ENCODE measurements at regions not wholly inside any gene's neighbourhood (a gene's known extent, or its start where the extent isn't known, plus 50 kb on each side); places are given as distances from the start of the nearest gene placed in this dataset.

DNA sequence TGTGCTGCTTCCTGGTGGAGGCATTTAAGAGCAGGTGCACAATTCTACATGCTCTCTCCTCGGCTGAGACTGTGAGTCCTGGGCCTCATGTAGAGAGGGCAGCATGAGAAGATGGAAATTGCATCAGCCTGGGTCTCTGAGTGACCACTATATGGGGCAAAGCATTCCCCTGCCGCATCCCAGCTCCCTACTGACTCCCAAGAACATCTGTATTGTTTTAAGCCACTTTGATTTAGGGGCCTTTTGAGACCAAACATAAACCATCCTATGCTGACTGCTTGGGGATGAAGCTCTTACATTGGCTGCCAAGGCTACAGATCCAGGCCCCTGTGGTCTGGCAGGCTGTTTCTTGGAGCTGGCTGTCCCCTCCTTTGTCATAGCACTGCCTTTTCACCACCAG is 101.3 kb upstream of the TBX20 start:
- TF ChIP-seq, protein P1, sequence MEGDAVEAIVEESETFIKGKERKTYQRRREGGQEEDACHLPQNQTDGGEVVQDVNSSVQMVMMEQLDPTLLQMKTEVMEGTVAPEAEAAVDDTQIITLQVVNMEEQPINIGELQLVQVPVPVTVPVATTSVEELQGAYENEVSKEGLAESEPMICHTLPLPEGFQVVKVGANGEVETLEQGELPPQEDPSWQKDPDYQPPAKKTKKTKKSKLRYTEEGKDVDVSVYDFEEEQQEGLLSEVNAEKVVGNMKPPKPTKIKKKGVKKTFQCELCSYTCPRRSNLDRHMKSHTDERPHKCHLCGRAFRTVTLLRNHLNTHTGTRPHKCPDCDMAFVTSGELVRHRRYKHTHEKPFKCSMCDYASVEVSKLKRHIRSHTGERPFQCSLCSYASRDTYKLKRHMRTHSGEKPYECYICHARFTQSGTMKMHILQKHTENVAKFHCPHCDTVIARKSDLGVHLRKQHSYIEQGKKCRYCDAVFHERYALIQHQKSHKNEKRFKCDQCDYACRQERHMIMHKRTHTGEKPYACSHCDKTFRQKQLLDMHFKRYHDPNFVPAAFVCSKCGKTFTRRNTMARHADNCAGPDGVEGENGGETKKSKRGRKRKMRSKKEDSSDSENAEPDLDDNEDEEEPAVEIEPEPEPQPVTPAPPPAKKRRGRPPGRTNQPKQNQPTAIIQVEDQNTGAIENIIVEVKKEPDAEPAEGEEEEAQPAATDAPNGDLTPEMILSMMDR (conservative IDR thresholded peaks at IDR 0.05), result no peak
- H3K27ac ChIP-seq, result no peak overlapping the region

DNA sequence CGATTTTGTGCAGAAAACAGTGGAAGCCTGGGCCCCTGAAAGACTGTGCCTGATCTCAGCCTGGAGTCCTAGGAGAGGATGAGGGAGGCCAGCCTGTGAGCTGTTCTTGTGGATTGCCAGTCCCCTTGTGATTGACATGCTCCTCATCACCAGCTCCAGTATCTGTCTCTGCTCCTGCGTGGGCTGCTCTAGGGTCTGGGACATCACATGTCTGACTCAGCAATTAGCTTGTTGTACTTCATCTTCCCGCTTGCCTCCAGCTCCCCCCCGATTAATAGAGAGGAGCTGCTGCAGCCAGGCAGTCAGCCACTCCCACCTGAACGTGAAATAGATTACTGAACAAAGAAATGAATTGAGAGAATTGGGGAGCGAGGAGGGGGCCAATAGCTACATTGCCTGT is 99.6 kb upstream of the TBX20 start:
- TF ChIP-seq, protein P1 (conservative IDR thresholded peaks at IDR 0.05), result no peak
- H3K27ac ChIP-seq, result no peak overlapping the region

DNA sequence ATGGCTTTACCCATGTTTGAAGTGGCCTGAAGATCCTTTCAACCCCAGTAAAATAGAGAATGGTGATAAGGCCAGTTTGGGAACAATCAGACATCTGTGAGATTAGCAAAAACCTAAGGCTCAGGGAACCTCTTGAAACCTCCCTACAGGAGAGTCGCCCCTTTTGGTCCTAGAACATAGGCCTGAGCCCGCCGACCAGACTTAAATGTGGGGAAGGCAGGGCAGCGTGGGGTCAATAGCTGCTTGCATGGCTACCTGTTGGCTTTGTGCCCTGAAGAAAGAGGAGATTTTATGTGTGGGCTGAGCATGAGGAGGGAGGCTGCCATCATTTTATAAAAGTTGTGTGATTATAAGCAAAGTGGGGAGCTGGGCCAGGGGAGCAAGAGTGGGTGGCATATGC is 97.6 kb upstream of the TBX20 start:
- TF ChIP-seq, protein P1 (conservative IDR thresholded peaks at IDR 0.05), result no peak
- H3K27ac ChIP-seq, result no peak overlapping the region

DNA sequence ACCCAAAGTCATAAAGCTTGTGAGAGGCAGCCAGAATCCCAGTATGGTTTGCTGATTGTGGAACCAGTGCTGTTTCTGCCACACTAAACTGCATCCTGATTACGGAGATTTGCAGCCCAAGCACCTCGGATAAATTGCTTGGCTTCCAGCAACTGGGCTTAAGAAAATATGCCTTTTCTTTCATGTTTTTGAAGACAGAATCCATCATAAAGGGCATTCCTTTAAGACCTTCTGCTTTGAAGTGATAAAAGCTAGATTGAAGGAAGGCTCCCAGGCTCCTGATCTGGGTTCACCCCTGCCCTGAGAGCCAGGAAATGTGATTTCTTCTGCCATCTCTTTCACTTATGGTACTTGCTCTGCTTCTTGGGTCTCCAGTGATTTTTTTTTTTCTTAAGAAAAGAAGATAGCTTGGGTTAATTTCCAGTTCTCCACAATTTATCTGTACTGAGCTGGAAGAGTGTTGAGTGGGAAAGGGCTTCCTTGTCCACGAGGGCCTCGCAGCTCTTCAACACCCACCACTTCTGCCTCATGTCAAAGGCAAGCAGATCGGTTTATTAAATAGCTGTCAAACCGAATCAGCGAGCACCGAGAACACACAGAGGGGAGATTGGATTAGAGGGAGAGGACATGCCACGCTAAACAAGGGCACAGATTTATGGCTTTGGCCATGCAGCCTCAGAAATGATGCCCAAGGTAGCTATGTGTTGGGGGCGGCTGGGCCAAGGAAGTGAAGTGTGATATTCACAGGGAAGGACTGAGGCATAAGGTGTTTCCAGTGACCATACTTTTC is 94.9 kb upstream of the TBX20 start:
- no peak overlapping the region for H3K27ac ChIP-seq
- TF ChIP-seq, protein P1 (conservative IDR thresholded peaks at IDR 0.05), result no peak

DNA sequence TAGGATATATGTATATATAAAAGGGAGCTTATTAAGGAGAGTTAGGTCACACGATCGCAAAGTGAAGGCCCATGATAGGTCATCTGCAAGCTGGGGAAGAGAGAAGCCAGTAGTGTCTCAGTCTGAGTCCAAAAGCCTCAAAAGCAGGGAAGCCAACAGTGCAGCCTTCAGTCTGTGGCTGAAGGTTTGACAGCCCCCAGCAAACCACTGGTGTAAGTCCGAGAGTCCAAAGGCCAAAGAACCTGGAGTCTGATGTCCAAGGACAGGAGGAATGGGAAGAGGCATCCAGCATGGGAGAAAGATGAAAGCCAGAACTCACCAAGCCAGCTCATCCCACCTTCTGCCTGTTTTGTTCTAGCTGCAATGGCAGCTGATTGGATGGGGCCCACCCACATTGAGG is 88.9 kb upstream of the TBX20 start:
- no peak overlapping the region for H3K27ac ChIP-seq
- TF ChIP-seq, protein P1 (conservative IDR thresholded peaks at IDR 0.05), result no peak

DNA sequence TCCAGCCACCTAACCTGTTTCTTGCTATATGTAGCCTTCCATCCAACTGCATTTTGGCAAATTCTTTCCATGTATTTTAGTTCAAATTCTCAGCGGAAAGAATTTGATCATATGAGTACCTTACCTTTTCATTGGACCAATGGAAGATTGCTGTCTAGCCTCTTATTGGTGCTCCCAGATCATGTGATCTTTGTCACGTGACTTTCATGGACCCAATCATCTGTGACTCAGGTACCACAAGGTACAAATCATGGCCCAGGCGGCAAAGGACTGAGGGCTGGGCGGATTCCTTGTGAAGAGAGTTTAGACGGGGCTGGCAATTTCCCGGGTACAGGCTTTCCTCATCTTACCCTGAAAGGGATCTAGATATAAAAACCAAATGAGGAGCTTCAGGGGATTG is 85.9 kb upstream of the TBX20 start:
- H3K27ac ChIP-seq, result no peak overlapping the region
- TF ChIP-seq, protein P1 (conservative IDR thresholded peaks at IDR 0.05), result no peak

DNA sequence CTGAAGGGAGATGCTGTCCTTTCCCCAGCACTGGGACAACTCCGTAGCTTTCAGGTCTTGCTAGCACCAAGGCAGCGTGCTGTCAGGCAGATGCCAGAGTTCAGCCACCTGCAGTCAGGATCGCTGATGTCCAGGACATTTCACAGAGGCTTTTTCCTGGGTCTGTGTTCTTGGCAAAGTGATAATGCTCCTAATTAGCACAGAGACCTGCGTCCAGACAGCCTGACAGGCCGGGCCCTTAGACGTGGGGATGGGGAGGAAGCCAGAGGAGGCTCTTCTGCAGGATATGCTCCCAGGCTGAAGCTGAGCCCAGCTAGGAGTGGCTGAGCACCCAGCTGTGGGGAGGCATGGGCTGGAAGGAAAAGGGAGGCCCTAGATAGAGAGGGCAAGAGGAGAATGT is 82.5 kb upstream of the TBX20 start:
- H3K27ac ChIP-seq, result no peak overlapping the region
- TF ChIP-seq, protein P1 (conservative IDR thresholded peaks at IDR 0.05), result no peak
